HG03135 (cell line): ENCODE measurements at regions not wholly inside any gene's neighbourhood (a gene's known extent, or its start where the extent isn't known, plus 50 kb on each side); places are given as distances from the start of the nearest gene placed in this dataset.
"Not testable (repeated sequence)": the region's sequence is repeated elsewhere in the genome, so short reads cannot be mapped to it uniquely, and the experiment has no call there.

Experiments
- ATAC-seq: cut with Tn5 transposase; IDR thresholded peaks from one replicate; pipeline ENCODE4 v1.9.1; 2021; ENCODE audit warnings: mild to moderate bottlenecking, moderate library complexity; ENCODE audit not compliant: unreplicated experiment

- ATAC-seq, result no peak
Measured at GRCh38 chr3:86887876-86888275, 103.1 kb downstream of the VGLL3 start.

- no peak for ATAC-seq
Measured at GRCh38 chr3:86880066-86880465, 110.9 kb downstream of the VGLL3 start.

- ATAC-seq, result not testable (repeated sequence)
Measured at GRCh38 chr3:86876504-86877181, 114.3 kb downstream of the VGLL3 start.

GRCh38 chr3:86874790-86875189 lies 116.2 kb downstream of the VGLL3 start:
- not testable (repeated sequence) for ATAC-seq

GRCh38 chr3:86869566-86869965 lies 121.4 kb downstream of the VGLL3 start:
- ATAC-seq, result no peak

- ATAC-seq, result no peak
Measured at GRCh38 chr3:86867982-86868381, 123.0 kb downstream of the VGLL3 start.

- ATAC-seq, result no peak
Measured at GRCh38 chr3:86865506-86865905, 125.4 kb downstream of the VGLL3 start.

GRCh38 chr3:86856711-86857110 lies 134.2 kb downstream of the VGLL3 start:
- ATAC-seq, result no peak

GRCh38 chr3:86849991-86850390 lies 141.0 kb downstream of the VGLL3 start:
- ATAC-seq, result no peak

GRCh38 chr3:86845726-86846125 lies 145.2 kb downstream of the VGLL3 start:
- no peak for ATAC-seq

GRCh38 chr3:86838927-86839326 lies 152.0 kb downstream of the VGLL3 start:
- ATAC-seq, result no peak

GRCh38 chr3:86837871-86838270 lies 153.1 kb downstream of the VGLL3 start:
- ATAC-seq, result no peak

GRCh38 chr3:86830566-86830965 lies 160.4 kb downstream of the VGLL3 start:
- ATAC-seq, result no peak

GRCh38 chr3:86828751-86829150 lies 162.2 kb downstream of the VGLL3 start:
- ATAC-seq, result no peak

GRCh38 chr3:86827582-86827981 lies 163.4 kb downstream of the VGLL3 start:
- ATAC-seq, result not testable (repeated sequence)

- ATAC-seq, result no peak
Measured at GRCh38 chr3:86826292-86826691, 164.7 kb downstream of the VGLL3 start.

- ATAC-seq, result no peak
Measured at GRCh38 chr3:86815880-86816279, 175.1 kb downstream of the VGLL3 start.

GRCh38 chr3:86814918-86815655 lies 175.9 kb downstream of the VGLL3 start:
- ATAC-seq, result no peak

- no peak for ATAC-seq
Measured at GRCh38 chr3:86814321-86814720, 176.6 kb downstream of the VGLL3 start.

GRCh38 chr3:86801921-86802320 lies 189.0 kb downstream of the VGLL3 start:
- ATAC-seq, result no peak

GRCh38 chr3:86801066-86801465 lies 189.9 kb downstream of the VGLL3 start:
- no peak for ATAC-seq

GRCh38 chr3:86800116-86800515 lies 190.8 kb downstream of the VGLL3 start:
- ATAC-seq, result no peak
